Liver (tissue), 7 donors: ENCODE measurements at regions not wholly inside any gene's neighbourhood (a gene's known extent, or its start where the extent isn't known, plus 50 kb on each side); places are given as distances from the start of the nearest gene placed in this dataset.

ENCODE experiments used
- DNase-seq: peaks from one replicate; pipeline ENCODE4 v3.0.0-alpha.2; 2017; ENCODE audit warnings: low spot score
- H3K27ac ChIP-seq, 2 donors: one replicate each; pipeline ENCODE4 v1.7.0; 2013; ENCODE audit warnings: inconsistent platforms in 2 of 2, low read length in 2 of 2, control low read depth in 1 of 2, low read depth in 1 of 2, mild to moderate bottlenecking in 1 of 2
- H3K27me3 ChIP-seq, 4 donors: one replicate each; pipeline versions ENCODE4 v1.6.1 to v1.7.0; 2013; ENCODE audit warnings: low read length in 3 of 4, inconsistent platforms in 1 of 4, mild to moderate bottlenecking in 1 of 4, moderate library complexity in 1 of 4; ENCODE audit not compliant: control insufficient read depth in 4 of 4, insufficient read depth in 4 of 4
- H3K36me3 ChIP-seq, 4 donors: one replicate each; pipeline versions ENCODE4 v1.6.1 to v1.7.0; 2013; ENCODE audit warnings: low read length in 3 of 4, mild to moderate bottlenecking in 3 of 4, low read depth in 1 of 4, moderate library complexity in 1 of 4; ENCODE audit not compliant: control insufficient read depth in 4 of 4, insufficient read depth in 3 of 4
- H3K4me1 ChIP-seq, 4 donors: one replicate each; pipeline versions ENCODE4 v1.6.1 to v1.7.0; 2013; ENCODE audit warnings: low read length in 3 of 4, mild to moderate bottlenecking in 3 of 4, moderate library complexity in 1 of 4; ENCODE audit not compliant: control insufficient read depth in 4 of 4, insufficient read depth in 4 of 4
- H3K4me3 ChIP-seq, 3 donors: one replicate each; pipeline versions ENCODE4 v1.6.1 to v1.7.0; 2013; ENCODE audit warnings: low read length in 3 of 3, control low read depth in 1 of 3, low read depth in 1 of 3, mild to moderate bottlenecking in 1 of 3
- H3K9ac ChIP-seq, 2 donors: one replicate each; pipeline ENCODE4 v1.7.0; 2013; ENCODE audit warnings: low read length in 2 of 2, mild to moderate bottlenecking in 2 of 2, moderate library complexity in 2 of 2, control low read depth in 1 of 2, low read depth in 1 of 2
- H3K9me3 ChIP-seq, 4 donors: one replicate each; pipeline versions ENCODE4 v1.6.1 to v1.7.0; 2013; ENCODE audit warnings: low read length in 3 of 4; ENCODE audit not compliant: control insufficient read depth in 4 of 4
- ATF3 ChIP-seq: IDR thresholded peaks from 2 replicates; pipeline ENCODE4 v1.6.1; 2016; ENCODE audit warnings: antibody characterized with exemption
- EGR1 ChIP-seq, 2 donors: IDR thresholded peaks; 2 replicates each; pipeline ENCODE4 v1.6.1; 2016 to 2018; ENCODE audit warnings: antibody characterized with exemption in 2 of 2, low read depth in 2 of 2
- FOXA1 ChIP-seq: IDR thresholded peaks from 2 replicates; pipeline ENCODE4 v1.6.1; 2016; ENCODE audit warnings: antibody characterized with exemption
- FOXA2 ChIP-seq: IDR thresholded peaks from 2 replicates; pipeline ENCODE4 v1.6.1; 2016; ENCODE audit warnings: antibody characterized with exemption
- GABPA ChIP-seq, 2 donors: IDR thresholded peaks in 1 of 2; conservative IDR thresholded peaks in 1 of 2; 2 replicates each; pipeline ENCODE4 v1.6.1; 2016; ENCODE audit warnings: antibody characterized with exemption in 2 of 2, mild to moderate bottlenecking in 1 of 2, moderate library complexity in 1 of 2
- HNF4A ChIP-seq, 2 donors: conservative IDR thresholded peaks; 2 replicates each; pipeline ENCODE4 v1.6.1; 2016; ENCODE audit warnings: antibody characterized with exemption in 2 of 2, mild to moderate bottlenecking in 2 of 2
- HNF4G ChIP-seq: IDR thresholded peaks from 2 replicates; pipeline ENCODE4 v1.6.1; 2016; ENCODE audit warnings: antibody characterized with exemption
- JUND ChIP-seq, 2 donors: IDR thresholded peaks; 2 replicates each; pipeline ENCODE4 v1.6.1; 2016; ENCODE audit warnings: antibody characterized with exemption in 2 of 2
- MAX ChIP-seq: IDR thresholded peaks from 2 replicates; pipeline ENCODE4 v1.6.1; 2016; ENCODE audit warnings: antibody characterized with exemption
- NR2F2 ChIP-seq: IDR thresholded peaks from 2 replicates; pipeline ENCODE4 v1.6.1; 2016; ENCODE audit warnings: antibody characterized with exemption
- RAD21 ChIP-seq, 2 donors: IDR thresholded peaks; 2 replicates each; pipeline ENCODE4 v1.6.1; 2016; ENCODE audit warnings: antibody characterized with exemption in 2 of 2, mild to moderate bottlenecking in 2 of 2
- REST ChIP-seq: IDR thresholded peaks from 2 replicates; pipeline ENCODE4 v1.6.1; 2016; ENCODE audit warnings: antibody characterized with exemption, mild to moderate bottlenecking
- RXRA ChIP-seq, 2 donors: IDR thresholded peaks; 2 replicates each; pipeline ENCODE4 v1.6.1; 2017 to 2018; ENCODE audit warnings: antibody characterized with exemption in 2 of 2, mild to moderate bottlenecking in 1 of 2
- SP1 ChIP-seq: IDR thresholded peaks from 2 replicates; pipeline ENCODE4 v1.6.1; 2018; ENCODE audit warnings: antibody characterized with exemption, mild to moderate bottlenecking
- TAF1 ChIP-seq: conservative IDR thresholded peaks from 2 replicates; pipeline ENCODE4 v1.6.1; 2016; ENCODE audit warnings: antibody characterized with exemption, mild to moderate bottlenecking
- YY1 ChIP-seq: IDR thresholded peaks from 2 replicates; pipeline ENCODE4 v1.6.1; 2016; ENCODE audit warnings: antibody characterized with exemption, mild to moderate bottlenecking
- ZBTB33 ChIP-seq: IDR thresholded peaks from 2 replicates; pipeline ENCODE4 v1.6.1; 2016; ENCODE audit warnings: antibody characterized with exemption
- WGBS: extraction: QIAGEN DNeasy Blood & Tissue Kit; methylation state at CpG from one replicate; pipeline ENCODE4 v1.1.7; 2013; 5-methylcytosine and 5-hydroxymethylcytosine counted together
- donor health status: healthy.
- donor health status: healthy.
- donor health status: healthy.
- donor health status: healthy.

- no peak for TF ChIP-seq RAD21 (IDR thresholded peaks at IDR 0.05)
- TF ChIP-seq SP1 = no peak
- TF ChIP-seq NR2F2 = no peak
- TF ChIP-seq RXRA (IDR thresholded peaks at IDR 0.05) = no peak
- no peak for TF ChIP-seq YY1
- TF ChIP-seq ZBTB33 = no peak
- no peak for TF ChIP-seq ATF3
- no peak for TF ChIP-seq HNF4G
- TF ChIP-seq MAX = no peak
- TF ChIP-seq REST = no peak
- TF ChIP-seq TAF1 = no peak
- TF ChIP-seq HNF4A (conservative IDR thresholded peaks at IDR 0.05) = no peak
- TF ChIP-seq FOXA2 = no peak
- TF ChIP-seq FOXA1 = no peak
- H3K9ac ChIP-seq = no peak overlapping the region
- H3K27ac ChIP-seq = no peak overlapping the region
- peaks cover 0 to 2% (median 0%) of the 10 kb centered on the region in 4 donors for H3K9me3 ChIP-seq
- H3K4me1 ChIP-seq = peaks cover 0 to 6% (median 0%) of the 10 kb centered on the region in 4 donors
- no peaks in the 10 kb centered on the region for H3K36me3 ChIP-seq
- DNase-seq = no peak
- no peak overlapping the region for H3K4me3 ChIP-seq
- H3K27me3 ChIP-seq = peaks cover 0 to 5% (median 0%) of the 10 kb centered on the region in 4 donors
- 31% methylated on average over 3 of the region's 3 CpGs for WGBS
Measured at GRCh38 chr6:156262014-156262413, 515.2 kb upstream of the ARID1B start.

- Histone ChIP-seq H3K4me3 (no peak overlapping the region), H3K27ac (no peak overlapping the region), H3K27me3 (peaks cover 0 to 5% (median 0%) of the 10 kb centered on the region in 4 donors), H3K36me3 (no peaks in the 10 kb centered on the region), H3K9me3 (peaks cover 0 to 2% (median 0%) of the 10 kb centered on the region in 4 donors), H3K4me1 (peaks cover 0 to 6% (median 0%) of the 10 kb centered on the region in 4 donors), H3K9ac (no peak overlapping the region)
- DNase-seq = no peak
- WGBS = 90% methylated on average over 3 of the region's 3 CpGs
- TF ChIP-seq HNF4A (conservative IDR thresholded peaks at IDR 0.05) (no peak), HNF4G (no peak), FOXA2 (no peak), RXRA (IDR thresholded peaks at IDR 0.05) (no peak), ZBTB33 (no peak), FOXA1 (no peak), MAX (no peak), TAF1 (no peak), JUND (IDR thresholded peaks at IDR 0.05) (no peak), GABPA (IDR thresholded peaks at IDR 0.05 in 1 of 2, conservative IDR thresholded peaks at IDR 0.05 in 1 of 2) (no peak), YY1 (no peak), EGR1 (IDR thresholded peaks at IDR 0.05; ENCODE audit: low read depth in 2 of 2) (no peak), REST (no peak), NR2F2 (no peak), RAD21 (IDR thresholded peaks at IDR 0.05) (no peak), SP1 (no peak), ATF3 (no peak)
Measured at GRCh38 chr6:156260815-156261214, 516.4 kb upstream of the ARID1B start.
